Astrocyte of the spinal cord (primary cell): ENCODE measurements at regions not wholly inside any gene's neighbourhood (a gene's known extent, or its start where the extent isn't known, plus 50 kb on each side); places are given as distances from the start of the nearest gene placed in this dataset.
A peak's percentile ranks its signal among the peaks of the same experiment; 100 is the strongest.

ENCODE experiments used
- DNase-seq: peaks from one replicate; pipeline ENCODE4 v3.0.0; 2011; ENCODE audit warnings: low read depth, low spot score
- H3K4me3 ChIP-seq: 2 replicates; pipeline ENCODE4 v1.5.1; 2011; ENCODE audit warnings: low read depth, mild to moderate bottlenecking, low read length, moderate library complexity
- CTCF ChIP-seq: IDR thresholded peaks from 2 replicates; pipeline ENCODE4 v1.5.1; 2012; ENCODE audit warnings: low read depth, mild to moderate bottlenecking, low read length, inconsistent platforms
- in situ Hi-C: cut with HindIII; loops from 2 replicates; pipeline ENCODE4 v1.10.0; 2017; ENCODE audit warnings: low sequenced_read_pairs

GRCh38 chr7:3154317-3154716, 110.7 kb upstream of the CARD11 start:
- TF ChIP-seq CTCF: no peak
- no peak overlapping the region for H3K4me3 ChIP-seq
- in situ Hi-C loops: no loop called here
- DNase-seq: no peak

GRCh38 chr7:3154881-3155494, 111.3 kb upstream of the CARD11 start:
- in situ Hi-C loops: no loop called here
- peak; percentile 65 for TF ChIP-seq CTCF
- DNase-seq: peak; percentile 49
- H3K4me3 ChIP-seq: no peak overlapping the region

GRCh38 chr7:3156508-3156907, 112.8 kb upstream of the CARD11 start:
- no peak overlapping the region for H3K4me3 ChIP-seq
- in situ Hi-C loops: no loop called here
- no peak for TF ChIP-seq CTCF
- DNase-seq: no peak

- DNase-seq: peak; percentile 54
- no peak for TF ChIP-seq CTCF
- in situ Hi-C loops: no loop called here
- no peak overlapping the region for H3K4me3 ChIP-seq
These were observed 114.1 kb upstream of the CARD11 start for GRCh38 chr7:3157566-3158287.

- DNase-seq: no peak
- no peak overlapping the region for H3K4me3 ChIP-seq
- in situ Hi-C loops: no loop called here
- TF ChIP-seq CTCF: no peak
These were observed 114.7 kb upstream of the CARD11 start for GRCh38 chr7:3158341-3158760.

- in situ Hi-C loops: no loop called here
- no peak for DNase-seq
- no peak for TF ChIP-seq CTCF
- H3K4me3 ChIP-seq: no peak overlapping the region
These were observed 115.4 kb upstream of the CARD11 start for GRCh38 chr7:3159039-3159438.
